GM18499 (cell line): ENCODE measurements at regions not wholly inside any gene's neighbourhood (a gene's known extent, or its start where the extent isn't known, plus 50 kb on each side); places are given as distances from the start of the nearest gene placed in this dataset.

ENCODE experiments used
- ATAC-seq: cut with Tn5 transposase; IDR thresholded peaks from one replicate; pipeline ENCODE4 v1.9.1; 2021; ENCODE audit warnings: moderate number of reproducible peaks; ENCODE audit not compliant: insufficient read depth, unreplicated experiment

GRCh38 chr17:13920413-13920812 is 148.9 kb upstream of the COX10 start:
- no peak for ATAC-seq

DNA sequence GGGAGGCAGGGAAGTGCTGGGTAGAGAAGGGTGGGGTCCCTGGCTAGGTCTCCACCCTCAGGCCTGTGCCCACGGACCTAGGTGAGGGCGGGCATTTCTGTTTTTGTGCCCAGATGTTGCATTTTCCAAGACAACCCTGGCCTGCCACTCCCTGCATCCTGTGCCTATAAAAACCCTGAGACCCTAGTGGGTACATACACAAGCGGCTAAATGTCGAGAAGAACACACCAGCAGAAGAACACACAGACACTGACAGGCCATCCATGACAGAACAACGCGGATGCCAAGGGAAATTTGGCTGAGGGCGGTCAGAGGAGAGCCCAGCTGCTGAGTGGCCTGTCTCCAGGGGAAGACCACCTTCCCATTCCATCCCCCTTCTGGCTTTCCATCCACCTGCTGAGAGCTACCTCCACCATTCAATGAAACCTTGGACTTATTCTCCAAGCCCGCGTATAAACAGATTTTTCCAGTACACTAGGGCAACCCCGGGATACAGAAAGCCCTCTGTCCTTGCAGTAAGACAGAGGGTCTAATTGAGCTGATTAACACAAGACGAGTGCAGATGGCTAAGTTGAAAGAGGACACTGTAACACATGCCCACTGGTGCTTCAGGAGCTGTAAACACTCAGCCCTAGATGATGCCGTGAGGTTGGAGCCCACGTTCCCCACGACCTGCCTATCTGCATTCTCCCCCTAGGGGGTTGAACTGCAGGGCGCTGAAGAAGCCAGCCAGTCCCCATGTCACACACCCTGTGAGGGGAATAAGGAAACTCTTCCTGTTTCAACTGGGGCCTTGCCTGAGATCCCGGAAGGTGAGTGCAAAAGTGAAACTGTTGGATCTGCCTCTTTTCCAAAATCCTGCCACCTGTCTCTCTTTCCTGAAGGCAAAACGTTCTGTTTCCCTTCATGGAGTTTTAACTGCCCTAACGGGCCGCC is 147.2 kb upstream of the COX10 start:
- ATAC-seq: no peak

GRCh38 chr17:13922885-13923284 is 146.4 kb upstream of the COX10 start:
- no peak for ATAC-seq

DNA sequence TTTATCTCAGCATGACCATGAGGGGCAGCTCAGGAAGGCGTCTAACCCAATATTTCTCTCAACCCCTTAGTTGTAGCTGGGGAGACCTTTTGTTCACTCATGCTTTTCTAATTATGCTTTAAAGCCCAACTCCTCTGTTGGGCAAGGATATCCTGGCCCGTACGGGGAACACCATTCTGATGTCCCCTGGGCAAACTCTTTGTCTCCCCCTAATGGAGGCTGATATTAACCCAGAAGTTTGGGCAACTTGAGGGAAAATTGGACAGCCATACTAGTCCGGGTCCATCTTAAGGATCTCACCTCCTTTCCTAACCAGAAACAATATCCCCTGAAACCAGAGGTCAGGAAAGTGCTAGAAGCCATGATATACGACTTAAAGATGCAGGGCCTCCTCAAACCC is 143.7 kb upstream of the COX10 start:
- no peak for ATAC-seq

DNA sequence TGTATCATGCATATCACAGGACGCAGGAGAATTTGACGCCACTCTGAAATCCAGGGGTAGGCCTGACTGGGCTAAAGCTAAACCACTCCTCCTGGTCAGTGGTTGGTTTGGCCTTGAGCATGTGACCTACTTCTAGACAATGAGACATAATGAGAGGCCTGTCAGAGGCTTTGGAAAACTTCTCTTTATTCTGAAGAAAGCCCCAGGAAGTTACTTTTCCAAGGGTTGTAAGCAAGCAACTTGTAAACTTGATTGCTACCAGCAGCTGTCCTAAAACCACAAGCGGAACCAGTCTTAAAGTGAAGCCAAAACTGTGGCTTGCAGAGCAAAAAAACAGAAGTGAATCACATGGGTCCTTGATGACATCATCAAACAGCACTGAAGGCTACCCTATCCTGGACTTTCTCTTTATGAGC is 138.2 kb upstream of the COX10 start:
- peak; percentile 63 for ATAC-seq

DNA sequence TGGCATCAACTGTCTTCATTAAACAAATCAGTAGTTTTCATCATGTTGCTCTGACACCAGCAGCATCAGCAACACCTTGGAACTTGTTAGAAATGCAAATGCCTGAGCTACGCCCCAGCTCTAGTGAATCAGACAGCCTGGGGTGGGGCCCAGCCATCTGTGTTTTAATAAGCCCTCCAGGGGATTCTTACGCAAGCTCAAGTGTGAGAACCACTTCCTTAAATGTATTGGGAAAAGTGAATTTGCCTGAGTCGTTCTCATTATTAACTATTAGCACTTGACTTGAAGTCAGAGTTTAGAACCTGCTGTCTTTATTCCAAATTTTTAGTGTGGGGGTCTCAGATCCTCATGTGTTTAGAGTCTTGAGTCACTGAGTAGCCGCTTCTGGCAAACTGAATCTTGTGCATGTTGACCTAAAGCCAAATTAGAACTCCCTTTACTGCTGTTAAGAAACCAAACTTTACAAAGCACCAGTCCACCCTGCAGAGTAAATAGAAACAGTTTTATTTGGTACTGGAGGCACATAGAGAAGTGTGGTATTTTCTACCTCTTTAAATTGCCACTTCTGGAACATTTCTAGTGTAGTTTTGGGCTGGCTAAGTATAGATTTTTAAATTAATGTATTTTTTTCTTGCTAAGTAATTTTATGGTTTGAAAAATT is 137.4 kb upstream of the COX10 start:
- ATAC-seq: no peak

GRCh38 chr17:13933441-13934276 is 135.6 kb upstream of the COX10 start:
- no peak for ATAC-seq

DNA sequence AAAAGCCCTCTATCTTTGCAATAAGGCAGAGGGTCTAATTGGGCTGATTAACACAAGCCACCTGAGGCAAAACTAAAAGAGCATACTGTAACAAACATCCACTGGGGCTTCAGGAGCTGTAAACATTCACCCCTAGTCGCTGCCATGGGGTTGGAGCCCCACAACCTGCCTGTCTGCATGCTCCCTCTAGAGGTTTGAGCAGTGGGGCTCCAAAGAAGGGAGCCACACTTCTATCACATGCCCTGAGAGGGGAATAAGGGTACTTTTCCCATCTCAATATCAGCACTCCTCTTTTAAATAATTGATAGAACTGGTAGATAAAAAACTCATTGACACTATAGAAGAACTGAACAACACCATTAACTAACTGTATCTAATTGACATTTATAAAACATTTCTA is 130.1 kb upstream of the COX10 start:
- no peak for ATAC-seq

GRCh38 chr17:13940858-13941665 is 128.2 kb upstream of the COX10 start:
- ATAC-seq: no peak

DNA sequence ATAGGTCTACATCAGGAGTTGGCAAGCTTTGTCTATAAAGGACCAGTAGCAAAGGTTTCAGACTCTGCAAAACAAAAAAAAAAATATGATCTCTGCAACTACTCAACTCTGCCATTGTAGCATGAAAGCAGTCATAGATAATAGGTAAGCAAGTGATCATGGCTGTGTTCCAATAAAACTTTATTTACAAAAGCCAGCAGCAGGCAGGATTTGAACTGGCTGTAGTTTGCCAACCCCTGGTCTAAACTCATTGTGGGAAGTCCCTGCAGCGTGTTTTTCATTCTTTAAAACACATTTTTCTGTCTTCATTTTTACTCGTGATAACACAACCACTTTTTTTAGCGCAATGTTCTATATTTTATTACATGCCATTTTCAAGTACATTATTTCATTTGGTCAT is 127.5 kb upstream of the COX10 start:
- no peak for ATAC-seq

GRCh38 chr17:13943909-13944308 is 125.4 kb upstream of the COX10 start:
- no peak for ATAC-seq

- no peak for ATAC-seq
These were observed 121.8 kb upstream of the COX10 start for GRCh38 chr17:13947499-13947898.

- ATAC-seq: no peak
These were observed 117.1 kb upstream of the COX10 start for GRCh38 chr17:13952009-13952750.

GRCh38 chr17:13953841-13954240 is 115.5 kb upstream of the COX10 start:
- ATAC-seq: no peak

- no peak for ATAC-seq
These were observed 111.7 kb upstream of the COX10 start for GRCh38 chr17:13957636-13958035.

DNA sequence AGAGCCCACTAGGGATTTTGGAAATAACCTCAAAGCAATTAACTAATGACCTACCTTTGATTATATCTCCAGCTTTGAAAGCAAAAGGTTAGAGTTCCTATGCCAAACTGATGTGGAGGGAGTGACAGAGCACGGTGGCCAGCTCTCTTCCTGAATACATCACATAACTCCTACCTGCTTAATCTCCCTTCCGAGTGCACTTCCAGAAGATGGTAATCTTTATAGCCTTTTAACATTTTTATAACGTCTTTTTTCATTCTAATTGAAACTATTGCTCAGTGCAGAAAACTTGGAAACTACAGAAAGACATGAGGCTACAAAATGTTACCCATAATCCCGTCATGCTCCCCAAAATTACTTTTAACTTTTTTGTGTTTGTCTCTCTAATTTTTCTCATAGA is 110.5 kb upstream of the COX10 start:
- no peak for ATAC-seq

- no peak for ATAC-seq
These were observed 108.0 kb upstream of the COX10 start for GRCh38 chr17:13961265-13961664.

DNA sequence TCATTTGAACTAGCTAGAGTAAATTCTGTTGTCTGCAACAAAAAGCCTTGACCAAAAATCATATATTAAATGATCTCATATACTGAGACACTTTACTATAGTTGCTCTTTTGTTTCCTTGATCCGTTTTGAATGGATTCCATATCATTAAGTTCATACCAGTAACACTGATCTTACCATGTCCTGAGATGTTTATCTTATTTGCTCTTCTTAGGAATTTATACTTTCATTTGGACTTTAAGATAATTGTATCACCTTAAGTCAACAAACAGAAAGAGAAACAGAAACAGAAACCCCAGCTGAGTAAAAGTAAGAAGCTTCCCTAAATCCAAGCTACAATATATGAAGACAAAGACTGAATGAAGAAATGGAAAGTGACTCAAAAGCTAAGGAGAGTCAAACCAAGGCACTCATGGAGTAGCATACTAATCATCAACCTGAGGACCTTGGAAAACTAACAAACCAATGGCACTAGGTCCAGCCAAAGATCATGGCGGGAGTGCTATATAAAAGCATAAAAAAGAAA is 106.5 kb upstream of the COX10 start:
- ATAC-seq: no peak

DNA sequence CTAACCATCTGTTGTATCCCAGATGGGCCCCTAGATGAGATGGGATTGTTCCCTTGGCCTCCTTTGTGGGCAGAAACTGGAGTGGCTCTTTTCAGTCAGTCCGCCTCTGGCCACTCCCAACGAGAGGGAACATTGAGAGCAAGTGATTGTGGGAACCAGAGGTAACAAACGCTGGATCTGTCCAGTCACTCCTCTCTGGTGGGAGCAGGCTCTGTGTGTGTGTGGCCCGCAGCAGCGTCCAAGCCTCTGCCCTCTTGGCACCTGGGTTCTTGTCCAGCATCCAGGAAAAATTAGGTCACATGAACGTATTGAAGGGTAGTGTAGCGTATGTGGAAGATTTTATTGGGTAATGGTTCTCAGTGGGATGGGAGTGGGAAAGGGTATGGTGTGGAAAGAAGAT is 101.9 kb upstream of the COX10 start:
- no peak for ATAC-seq
